Motor neuron (in vitro differentiated cells): ENCODE measurements at regions not wholly inside any gene's neighbourhood (a gene's known extent, or its start where the extent isn't known, plus 50 kb on each side); places are given as distances from the start of the nearest gene placed in this dataset.
A peak's percentile ranks its signal among the peaks of the same experiment; 100 is the strongest.
"Not testable (repeated sequence)": the region's sequence is repeated elsewhere in the genome, so short reads cannot be mapped to it uniquely, and the experiment has no call there.

Source experiments
- ATAC-seq, 8 experiments: fragments of 200-7000 bp; cut with Tn5 transposase; replicated peaks in 6 of 8; 2 replicates each; pipeline ENCODE4 v1.8.0; 2021; ENCODE audit warnings: mild to moderate bottlenecking in 8 of 8, moderate library complexity in 8 of 8
- H3K27ac ChIP-seq, 2 donors: fragments of 250-450 bp; sonication (Bioruptor Pico); 2 replicates each; pipeline ENCODE4 v1.9.0; 2021; ENCODE audit warnings: antibody characterized with exemption in 2 of 2, mild to moderate bottlenecking in 2 of 2, moderate library complexity in 1 of 2
- H3K4me1 ChIP-seq, 2 donors: fragments of 250-450 bp; sonication (Bioruptor Pico); replicated peaks in 1 of 2; 2 replicates each; pipeline ENCODE4 v1.6.1; 2021; ENCODE audit warnings: antibody characterized with exemption in 2 of 2, mild to moderate bottlenecking in 2 of 2, moderate library complexity in 1 of 2
- H3K4me3 ChIP-seq, 5 donors: fragments of 250-450 bp; sonication (Bioruptor Pico); 2 replicates each; pipeline ENCODE4 v1.9.0; 2021; ENCODE audit warnings: antibody characterized with exemption in 5 of 5, mild to moderate bottlenecking in 5 of 5, moderate library complexity in 4 of 5
- WGBS, 10 experiments: fragments of 450-650 bp; shearing (Covaris generic); methylation state at CpG; one replicate each; pipeline ENCODE4 v1.0.0; 2022; 5-methylcytosine and 5-hydroxymethylcytosine counted together
- in situ Hi-C, 9 experiments: fragments of 400-800 bp; cut with MboI; loops; one replicate each; pipeline ENCODE4 v1.15.0; 2021; ENCODE audit warnings: low sequenced_read_pairs in 9 of 9, low pct_unique_long_range_greater_than_20kb in 2 of 9; ENCODE audit not compliant: unreplicated experiment in 9 of 9

GRCh38 chr3:118792191-118792590 lies 242.5 kb downstream of the IGSF11 start:
- Histone ChIP-seq H3K27ac (no peak overlapping the region), H3K4me3 (no peak overlapping the region), H3K4me1 (peaks cover 0 to 6% of the 10 kb centered on the region in 2 donors)
- no peak for ATAC-seq
- WGBS, 10 experiments: 0 to 90% (median 70%) methylated on average over 1 to 4 of the region's 4 CpGs
- in situ Hi-C loops: no loop called here

DNA sequence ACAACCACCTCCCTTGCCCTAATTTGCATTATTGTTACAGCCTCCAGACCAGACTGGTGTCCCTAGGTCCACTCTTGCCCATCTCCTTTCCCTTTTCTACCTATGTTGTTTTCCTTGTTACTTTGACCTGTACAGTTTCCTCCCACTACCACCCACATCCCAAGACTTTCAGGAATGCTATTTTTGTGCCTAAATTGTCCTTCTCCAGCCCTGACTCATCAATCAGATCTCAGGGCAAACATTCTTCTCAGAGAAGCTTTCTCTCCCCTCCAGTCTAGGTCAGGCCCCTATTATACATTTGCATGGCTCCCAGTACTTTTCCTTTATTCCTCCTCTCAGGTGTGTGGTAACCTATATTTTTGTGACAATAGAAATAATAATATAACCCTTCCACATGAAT lies 241.5 kb downstream of the IGSF11 start:
- no peak for ATAC-seq
- Histone ChIP-seq H3K4me3 (no peak overlapping the region), H3K4me1 (peaks cover 0 to 6% of the 10 kb centered on the region in 2 donors), H3K27ac (no peak overlapping the region)
- in situ Hi-C loops: no loop called here

DNA sequence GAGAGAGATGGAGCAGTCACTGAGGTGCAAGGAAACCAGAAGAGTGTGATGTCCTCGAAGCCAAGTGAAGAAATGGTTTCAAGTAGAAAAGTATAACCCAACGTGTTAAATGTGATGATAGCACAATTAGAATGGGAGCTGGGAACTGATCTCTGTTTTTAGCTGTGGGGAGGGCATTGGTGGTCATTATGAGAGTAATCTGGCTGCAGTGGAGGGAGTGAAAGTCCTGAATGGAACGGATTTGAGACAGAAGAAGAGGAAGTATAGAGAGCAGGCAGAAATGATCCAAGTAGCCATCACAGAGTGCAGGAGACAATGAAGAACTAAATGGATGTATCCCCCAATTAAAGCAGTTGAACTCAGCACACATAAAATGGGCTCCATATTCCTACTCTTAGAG lies 235.3 kb downstream of the IGSF11 start:
- H3K4me3 ChIP-seq: no peak overlapping the region
- in situ Hi-C loops: no loop called here
- H3K4me1 ChIP-seq: peaks cover 0 to 5% of the 10 kb centered on the region in 2 donors
- WGBS, 10 experiments: 0 to 89% (median 32%) methylated on average over 1 to 3 of the region's 3 CpGs; no CpG with 5 or more reads in 2 of the 10 experiments
- H3K27ac ChIP-seq: no peak overlapping the region
- no peak for ATAC-seq

GRCh38 chr3:118801899-118802298 lies 232.7 kb downstream of the IGSF11 start:
- in situ Hi-C loops: loop anchor here in 1 of 9 experiments (25.0 kb wide), 1 partner anchor 165 kb away; no protein-coding TSS in a partner anchor
- Histone ChIP-seq H3K27ac (no peak overlapping the region), H3K4me1 (peaks cover 0 to 5% of the 10 kb centered on the region in 2 donors), H3K4me3 (no peak overlapping the region)
- 38 to 93% (median 63%) methylated on average over 3 to 5 of the region's 8 CpGs; no CpG with 5 or more reads in 4 of the 10 experiments for WGBS, 10 experiments
- ATAC-seq: no peak

DNA sequence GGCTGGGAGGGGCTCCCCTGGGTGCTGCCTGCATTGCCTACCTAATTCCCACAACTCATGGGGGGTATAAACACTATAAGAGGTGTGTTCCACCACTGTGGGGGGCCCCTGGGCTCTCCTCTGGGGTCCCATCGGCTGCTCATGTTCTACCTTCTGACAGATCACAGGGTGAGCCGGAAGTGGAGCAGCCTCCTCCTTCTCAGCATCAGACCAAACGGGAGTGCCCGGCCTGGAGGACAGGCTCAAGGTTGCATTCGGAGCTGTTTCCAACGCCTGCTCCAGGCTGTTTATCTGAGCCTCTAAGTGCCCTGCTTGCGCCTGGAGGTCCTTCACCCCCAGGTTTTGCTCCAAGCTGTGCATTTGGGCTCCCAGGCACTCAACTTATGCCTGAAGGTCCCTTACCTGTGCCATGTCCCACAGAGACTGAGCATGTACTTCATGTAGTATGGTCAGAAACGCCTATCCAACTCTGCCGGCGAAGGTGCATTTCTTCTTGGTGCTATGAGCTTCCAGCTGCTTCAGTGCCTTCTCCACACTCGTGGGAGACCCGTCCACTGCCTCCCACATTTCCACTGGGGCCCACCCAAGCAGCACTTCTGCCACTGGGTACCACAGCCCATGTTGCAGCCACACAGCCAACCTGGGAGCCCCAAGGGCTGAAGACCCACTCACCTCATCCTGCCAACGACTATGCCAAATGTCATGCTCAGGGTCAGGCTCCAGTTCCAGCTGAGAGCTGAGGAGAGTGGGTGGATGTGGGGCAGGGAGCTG lies 232.1 kb downstream of the IGSF11 start:
- no peak overlapping the region for H3K27ac ChIP-seq
- H3K4me1 ChIP-seq: peaks cover 0 to 5% of the 10 kb centered on the region in 2 donors
- 10 to 96% (median 80%) methylated on average over 2 to 9 of the region's 13 CpGs; no CpG with 5 or more reads in 5 of the 10 experiments for WGBS, 10 experiments
- H3K4me3 ChIP-seq: no peak overlapping the region
- no peak for ATAC-seq
- in situ Hi-C loops: loop anchor here in 1 of 9 experiments (25.0 kb wide), 1 partner anchor 165 kb away; no protein-coding TSS in a partner anchor

DNA sequence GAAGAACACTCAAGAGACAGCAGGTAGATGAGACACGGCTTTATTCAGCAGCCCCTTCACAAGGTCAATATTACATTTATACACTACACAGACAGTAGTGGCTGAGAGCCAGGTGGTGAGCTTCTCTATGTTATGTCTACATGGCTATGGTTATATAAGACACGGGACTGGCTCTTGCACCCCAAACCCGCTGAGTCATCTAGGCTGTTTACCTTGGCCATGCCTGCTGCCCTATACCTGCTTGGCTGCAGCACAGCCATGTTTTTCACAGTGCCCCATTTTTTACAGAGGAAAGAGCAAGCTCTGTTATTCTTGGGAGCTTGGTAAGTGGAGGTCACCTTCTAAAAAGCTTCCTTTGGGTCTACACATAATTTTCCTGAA lies 231.6 kb downstream of the IGSF11 start:
- WGBS, 10 experiments: 0 to 100% (median 50%) methylated on average over 1 to 3 of the region's 3 CpGs; no CpG with 5 or more reads in 4 of the 10 experiments
- Histone ChIP-seq H3K4me3 (no peak overlapping the region), H3K4me1 (peaks cover 0 to 5% of the 10 kb centered on the region in 2 donors), H3K27ac (no peak overlapping the region)
- no peak for ATAC-seq
- in situ Hi-C loops: loop anchor here in 1 of 9 experiments (25.0 kb wide), 1 partner anchor 166 kb away; no protein-coding TSS in a partner anchor

DNA sequence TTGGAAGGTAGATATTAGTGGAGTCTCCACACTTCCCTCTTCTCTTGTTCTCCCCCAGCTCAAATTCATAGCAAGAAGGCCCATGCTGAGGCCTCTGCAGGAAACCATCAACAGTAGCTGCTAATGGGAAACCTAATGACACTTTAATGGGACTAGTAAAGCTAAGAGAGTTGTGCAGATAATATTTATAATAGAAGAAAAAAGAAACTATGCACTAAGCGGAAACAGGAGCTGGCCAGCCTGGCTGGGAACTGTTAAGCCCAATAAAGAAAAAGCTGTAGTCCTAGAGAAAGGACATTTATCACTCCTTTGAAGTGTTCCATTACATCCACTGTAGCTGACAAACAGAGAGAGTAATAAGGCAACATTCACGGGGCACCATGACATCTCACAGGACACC lies 229.6 kb downstream of the IGSF11 start:
- in situ Hi-C loops: loop anchor here in 1 of 9 experiments (25.0 kb wide), 1 partner anchor 168 kb away; no protein-coding TSS in a partner anchor
- 0 to 88% (median 59%) methylated on average over 1 to 2 of the region's 2 CpGs; no CpG with 5 or more reads in 2 of the 10 experiments for WGBS, 10 experiments
- Histone ChIP-seq H3K4me1 (no peaks in the 10 kb centered on the region), H3K27ac (no peak overlapping the region), H3K4me3 (no peak overlapping the region)
- ATAC-seq: peak in 4 of 8 experiments; percentile 29 to 57 (median 43)

DNA sequence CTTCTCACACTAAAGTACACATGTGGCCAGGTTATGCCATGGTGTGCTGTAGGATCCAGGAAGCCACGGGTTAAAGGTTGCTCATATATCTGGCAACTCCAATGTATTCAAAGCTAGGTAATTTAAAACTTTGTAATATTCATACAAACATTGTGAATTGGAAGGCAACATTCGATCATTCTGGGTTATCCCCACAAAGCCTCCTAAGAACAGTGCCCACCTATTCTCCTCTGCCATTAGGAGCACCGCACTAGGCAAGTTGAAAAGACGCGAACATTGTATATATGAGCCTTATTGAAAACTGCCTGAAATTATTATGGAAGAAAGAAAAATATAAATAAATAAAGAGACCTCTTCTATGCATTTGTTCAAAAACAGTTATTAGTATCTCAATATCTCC lies 228.2 kb downstream of the IGSF11 start:
- WGBS, 10 experiments: 49 to 100% (median 95%) methylated on average over 2 to 5 of the region's 5 CpGs; no CpG with 5 or more reads in 1 of the 10 experiments
- in situ Hi-C loops: loop anchor here in 1 of 9 experiments (25.0 kb wide), 1 partner anchor 169 kb away; no protein-coding TSS in a partner anchor
- H3K27ac ChIP-seq: no peak overlapping the region
- ATAC-seq: no peak
- H3K4me3 ChIP-seq: no peak overlapping the region
- H3K4me1 ChIP-seq: no peaks in the 10 kb centered on the region

DNA sequence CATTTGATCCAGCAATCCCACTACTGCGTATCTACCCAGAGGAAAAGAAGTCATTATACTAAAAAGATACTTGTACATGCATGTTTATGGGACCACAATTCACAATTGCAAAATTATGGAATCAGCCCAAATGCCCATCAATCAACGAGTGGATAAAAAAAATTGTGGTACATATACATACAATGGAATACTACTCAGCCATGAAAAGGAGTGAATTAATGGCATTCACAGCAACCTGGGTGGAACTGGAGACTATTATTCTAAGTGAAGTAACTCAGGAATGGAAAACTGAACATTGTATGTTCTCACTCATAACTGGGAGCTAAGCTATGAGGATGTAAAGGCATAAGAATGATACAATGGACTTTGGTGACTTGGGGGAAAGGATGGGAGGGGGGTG lies 227.3 kb downstream of the IGSF11 start:
- in situ Hi-C loops: loop anchor here in 1 of 9 experiments (25.0 kb wide), 1 partner anchor 170 kb away; no protein-coding TSS in a partner anchor
- H3K4me1 ChIP-seq: not testable (repeated sequence)
- 0 to 100% (median 82%) methylated on average over 1 to 2 of the region's 2 CpGs for WGBS, 10 experiments

DNA sequence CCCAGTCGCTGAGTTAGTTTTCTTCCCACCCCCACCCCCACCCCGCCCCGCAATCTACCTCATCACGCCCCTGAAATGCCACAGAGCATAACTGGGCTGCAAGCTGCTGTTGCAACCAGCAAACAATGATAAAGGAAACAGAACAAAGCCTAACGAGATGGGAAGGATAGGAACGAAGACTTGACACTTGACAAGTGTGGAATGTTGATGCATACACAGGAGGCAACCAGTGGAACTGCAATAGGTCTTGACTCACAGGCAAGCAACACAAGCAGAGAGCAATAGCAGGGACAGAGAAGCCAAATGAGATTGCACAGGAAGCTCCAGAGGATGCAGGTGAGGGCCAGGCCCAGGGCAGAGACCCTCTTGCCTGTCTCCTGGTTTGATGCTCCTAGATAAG lies 225.9 kb downstream of the IGSF11 start:
- peak in 3 of 8 experiments; percentile 19 to 30 (median 30) for ATAC-seq
- H3K4me1 ChIP-seq: no peaks in the 10 kb centered on the region
- H3K4me3 ChIP-seq: no peak overlapping the region
- H3K27ac ChIP-seq: no peak overlapping the region
- WGBS, 10 experiments: 0 to 100% (median 35%) methylated on average over 1 to 4 of the region's 6 CpGs; no CpG with 5 or more reads in 6 of the 10 experiments
- in situ Hi-C loops: loop anchor here in 1 of 9 experiments (25.0 kb wide), 1 partner anchor 171 kb away; no protein-coding TSS in a partner anchor

More for the DNA sequence above, 227.3 kb downstream of the IGSF11 start:
- not testable (repeated sequence) for H3K4me3 ChIP-seq, ATAC-seq, H3K27ac ChIP-seq

GRCh38 chr3:118809696-118810498 lies 224.7 kb downstream of the IGSF11 start:
- in situ Hi-C loops: loop anchor here in 1 of 9 experiments (25.0 kb wide), 1 partner anchor 173 kb away; no protein-coding TSS in a partner anchor
- WGBS, 10 experiments: 15 to 92% (median 81%) methylated on average over 2 to 9 of the region's 9 CpGs
- Histone ChIP-seq H3K4me1 (no peaks in the 10 kb centered on the region), H3K27ac (no peak overlapping the region), H3K4me3 (no peak overlapping the region)
- ATAC-seq: no peak

GRCh38 chr3:118810499-118811035 lies 224.1 kb downstream of the IGSF11 start:
- WGBS, 10 experiments: 44 to 100% (median 88%) methylated on average over 1 to 10 of the region's 10 CpGs; no CpG with 5 or more reads in 1 of the 10 experiments
- ATAC-seq: no peak
- no peak overlapping the region for H3K4me3 ChIP-seq
- in situ Hi-C loops: loop anchor here in 1 of 9 experiments (25.0 kb wide), 1 partner anchor 173 kb away; no protein-coding TSS in a partner anchor
- H3K4me1 ChIP-seq: no peaks in the 10 kb centered on the region
- no peak overlapping the region for H3K27ac ChIP-seq
